ENCODE measurements at regions not wholly inside any gene's neighbourhood (a gene's known extent, or its start where the extent isn't known, plus 50 kb on each side); places are given as distances from the start of the nearest gene placed in this dataset.

GRCh38 chr5:173707392-173707791 is 90.9 kb upstream of the BOD1 start:
- TF ChIP-seq CTCF (IDR thresholded peaks at IDR 0.05; ENCODE audit: control extremely low read depth in 1 of 3, insufficient read depth in 1 of 3, low read depth in 1 of 3, low read length in 3 of 3) (no peak), GABPA (IDR thresholded peaks at IDR 0.05; ENCODE audit: borderline replicate concordance, insufficient read depth, low read length) (no peak), POLR2A (IDR thresholded peaks at IDR 0.05; ENCODE audit: control extremely low read depth in 1 of 2, low read depth in 2 of 2, low read length in 2 of 2) (no peak), CHD1 (IDR thresholded peaks at IDR 0.05; ENCODE audit: low read depth, low read length) (no peak), RBBP5 (IDR thresholded peaks at IDR 0.05; ENCODE audit: borderline replicate concordance, low read depth, low read length) (no peak), CTBP2 (IDR thresholded peaks at IDR 0.05; ENCODE audit: borderline replicate concordance, insufficient read depth, insufficient read length, low read length) (no peak), ZNF274 (IDR thresholded peaks at IDR 0.05; ENCODE audit: borderline replicate concordance, extremely low read depth, low read length) (no peak), SUZ12 (IDR thresholded peaks at IDR 0.05; ENCODE audit: low read length) (no peak), ATF2 (IDR thresholded peaks at IDR 0.05; ENCODE audit: low read length) (no peak), EZH2 (IDR thresholded peaks at IDR 0.05; ENCODE audit: low read depth, low read length, severe bottlenecking) (no peak), POLR2AphosphoS5 (IDR thresholded peaks at IDR 0.05; ENCODE audit: low read depth, low read length) (no peak), EP300 (IDR thresholded peaks at IDR 0.05; ENCODE audit: borderline replicate concordance in 1 of 2, low read depth in 2 of 2, low read length in 2 of 2) (no peak), TAF1 (IDR thresholded peaks at IDR 0.05; ENCODE audit: low read depth, low read length) (no peak)
